Fibroblast of lung (primary cell): ENCODE measurements at regions not wholly inside any gene's neighbourhood (a gene's known extent, or its start where the extent isn't known, plus 50 kb on each side); places are given as distances from the start of the nearest gene placed in this dataset.

Experiments
- DNase-seq, 2 donors: peaks; one replicate each; pipeline versions ENCODE4 v3.0.0 to v3.0.0-alpha.2; 2010; ENCODE audit warnings: low read depth in 2 of 2
- H2AFZ ChIP-seq: 2 replicates; pipeline ENCODE4 v1.5.1; 2012; ENCODE audit warnings: low read length, control low read depth, inconsistent platforms
- H3K27ac ChIP-seq: 2 replicates; pipeline ENCODE4 v1.5.1; 2011; ENCODE audit warnings: low read length, control low read depth; ENCODE audit not compliant: insufficient read depth
- H3K27me3 ChIP-seq: 2 replicates; pipeline ENCODE4 v1.5.1; 2011; ENCODE audit warnings: mild to moderate bottlenecking, low read length; ENCODE audit not compliant: control insufficient read depth, insufficient read depth
- H3K36me3 ChIP-seq: 2 replicates; pipeline ENCODE4 v1.5.1; 2011; ENCODE audit warnings: low read length; ENCODE audit not compliant: control insufficient read depth, insufficient read depth
- H3K4me1 ChIP-seq: 2 replicates; pipeline ENCODE4 v1.5.1; 2011; ENCODE audit warnings: low read length; ENCODE audit not compliant: control insufficient read depth, insufficient read depth; ENCODE audit errors: extremely low read depth
- H3K4me2 ChIP-seq: 2 replicates; pipeline ENCODE4 v1.5.1; 2011; ENCODE audit warnings: low read length, control low read depth; ENCODE audit not compliant: insufficient read depth; ENCODE audit errors: extremely low read depth
- H3K4me3 ChIP-seq, 4 experiments: fragments of 200-600 bp in 1 of 4; sonication (generic) in 1 of 4; replicated peaks in 1 of 4; 2 replicates each; pipeline ENCODE4 v1.5.1; 2011 to 2016; ENCODE audit warnings: low read length in 4 of 4, low read depth in 3 of 4, mild to moderate bottlenecking in 3 of 4, control low read depth in 2 of 4, inconsistent platforms in 1 of 4, mixed read lengths in 1 of 4; ENCODE audit not compliant: insufficient read depth in 1 of 4; ENCODE audit errors: control extremely low read depth in 1 of 4
- H3K79me2 ChIP-seq: 2 replicates; pipeline ENCODE4 v1.5.1; 2012; ENCODE audit warnings: mild to moderate bottlenecking, low read length, inconsistent platforms; ENCODE audit not compliant: control insufficient read depth, insufficient read depth
- H3K9ac ChIP-seq: 2 replicates; pipeline ENCODE4 v1.5.1; 2011; ENCODE audit warnings: mild to moderate bottlenecking, low read length, control low read depth; ENCODE audit not compliant: insufficient read depth
- H3K9me3 ChIP-seq: 2 replicates; pipeline ENCODE4 v1.5.1; 2012; ENCODE audit warnings: low read depth, low read length; ENCODE audit not compliant: control insufficient read depth, insufficient read depth
- H4K20me1 ChIP-seq: 2 replicates; pipeline ENCODE4 v1.5.1; 2011; ENCODE audit warnings: low read length; ENCODE audit not compliant: control insufficient read depth, insufficient read depth; ENCODE audit errors: extremely low read depth
- CTCF ChIP-seq, 2 donors: IDR thresholded peaks in 1 of 2; conservative IDR thresholded peaks in 1 of 2; 1 replicate in 1 of 2; 2 replicates in 1 of 2; pipeline ENCODE4 v1.5.1; 2011 to 2012; ENCODE audit warnings: low read length in 2 of 2, control low read depth in 1 of 2, inconsistent platforms in 1 of 2, low read depth in 1 of 2, mild to moderate bottlenecking in 1 of 2
- EZH2 ChIP-seq: IDR thresholded peaks from 2 replicates; pipeline ENCODE4 v1.5.1; 2012; ENCODE audit warnings: low read length, control low read depth, mild to moderate bottlenecking; ENCODE audit errors: missing control alignments

GRCh38 chr19:27764186-27764804 is 1448.7 kb downstream of the UQCRFS1 start:
- Histone ChIP-seq H4K20me1 (no peaks in the 10 kb centered on the region), H3K9me3 (no peaks in the 10 kb centered on the region), H3K27ac (no peak overlapping the region), H3K79me2 (no peaks in the 10 kb centered on the region), H3K9ac (no peak overlapping the region), H3K36me3 (no peaks in the 10 kb centered on the region), H3K4me1 (no peaks in the 10 kb centered on the region), H2AFZ (no peak overlapping the region), H3K27me3 (no peaks in the 10 kb centered on the region), H3K4me3 (no peak overlapping the region), H3K4me2 (no peak overlapping the region)
- DNase-seq, result no peak
- no peak for TF ChIP-seq CTCF (conservative IDR thresholded peaks at IDR 0.05 in 1 of 2, IDR thresholded peaks at IDR 0.05 in 1 of 2; ENCODE audit: low read depth in 1 of 2, low read length in 2 of 2)
- no peak for TF ChIP-seq EZH2

GRCh38 chr19:27762933-27763332 is 1450.0 kb downstream of the UQCRFS1 start:
- Histone ChIP-seq H4K20me1 (no peaks in the 10 kb centered on the region), H3K27me3 (no peaks in the 10 kb centered on the region), H3K4me2 (no peak overlapping the region), H3K4me3 (no peak overlapping the region), H3K4me1 (no peaks in the 10 kb centered on the region), H2AFZ (no peak overlapping the region), H3K9ac (no peak overlapping the region), H3K79me2 (no peaks in the 10 kb centered on the region), H3K27ac (no peak overlapping the region), H3K9me3 (no peaks in the 10 kb centered on the region), H3K36me3 (no peaks in the 10 kb centered on the region)
- DNase-seq, result no peak
- TF ChIP-seq EZH2 (no peak), CTCF (conservative IDR thresholded peaks at IDR 0.05 in 1 of 2, IDR thresholded peaks at IDR 0.05 in 1 of 2; ENCODE audit: low read depth in 1 of 2, low read length in 2 of 2) (no peak)

- Histone ChIP-seq H2AFZ (no peak overlapping the region), H3K36me3 (no peaks in the 10 kb centered on the region), H3K9ac (no peak overlapping the region), H3K4me3 (no peak overlapping the region), H3K4me2 (no peak overlapping the region), H4K20me1 (no peaks in the 10 kb centered on the region), H3K9me3 (no peaks in the 10 kb centered on the region), H3K79me2 (no peaks in the 10 kb centered on the region), H3K4me1 (no peaks in the 10 kb centered on the region), H3K27me3 (no peaks in the 10 kb centered on the region), H3K27ac (no peak overlapping the region)
- TF ChIP-seq CTCF (conservative IDR thresholded peaks at IDR 0.05 in 1 of 2, IDR thresholded peaks at IDR 0.05 in 1 of 2; ENCODE audit: low read depth in 1 of 2, low read length in 2 of 2) (no peak), EZH2 (no peak)
- DNase-seq, result no peak
Measured at GRCh38 chr19:27759896-27760295, 1453.1 kb downstream of the UQCRFS1 start.
